NOMO-1 treated with dmso at 0.1 percent for 144 hours (cell line): ENCODE measurements at regions not wholly inside any gene's neighbourhood (a gene's known extent, or its start where the extent isn't known, plus 50 kb on each side); places are given as distances from the start of the nearest gene placed in this dataset.
"Not testable (repeated sequence)": the region's sequence is repeated elsewhere in the genome, so short reads cannot be mapped to it uniquely, and the experiment has no call there.

Experiments
- DNase-seq: peaks from one replicate; lab custom pipeline; 2025; ENCODE audit not compliant: unreplicated experiment; lab: John Stamatoyannopoulos, UW

DNA sequence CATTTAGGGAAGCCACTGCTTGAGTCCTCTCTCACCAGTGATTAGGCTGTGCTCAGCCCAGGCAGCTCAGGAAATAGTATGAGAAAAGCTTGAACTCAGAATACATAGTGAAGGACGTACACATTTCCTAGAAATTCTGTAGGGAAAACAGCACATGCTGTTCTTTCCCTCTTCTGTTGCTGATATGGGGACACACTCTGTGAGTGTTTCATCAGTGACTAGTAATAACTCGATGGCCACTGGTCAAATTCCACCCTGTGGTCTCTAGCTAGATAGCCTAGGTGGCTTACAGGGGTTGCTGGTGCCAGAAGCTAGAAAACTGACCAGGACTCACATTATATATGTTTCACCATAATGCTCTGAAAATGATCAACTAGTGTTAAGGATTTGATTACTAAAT is 259.8 kb upstream of the SOX4 start:
- DNase-seq, result no peak

- DNase-seq, result no peak
Measured at GRCh38 chr6:21334651-21335050, 258.9 kb upstream of the SOX4 start.

GRCh38 chr6:21335591-21335990 is 258.0 kb upstream of the SOX4 start:
- DNase-seq, result no peak

GRCh38 chr6:21337263-21337662 is 256.3 kb upstream of the SOX4 start:
- no peak for DNase-seq

DNA sequence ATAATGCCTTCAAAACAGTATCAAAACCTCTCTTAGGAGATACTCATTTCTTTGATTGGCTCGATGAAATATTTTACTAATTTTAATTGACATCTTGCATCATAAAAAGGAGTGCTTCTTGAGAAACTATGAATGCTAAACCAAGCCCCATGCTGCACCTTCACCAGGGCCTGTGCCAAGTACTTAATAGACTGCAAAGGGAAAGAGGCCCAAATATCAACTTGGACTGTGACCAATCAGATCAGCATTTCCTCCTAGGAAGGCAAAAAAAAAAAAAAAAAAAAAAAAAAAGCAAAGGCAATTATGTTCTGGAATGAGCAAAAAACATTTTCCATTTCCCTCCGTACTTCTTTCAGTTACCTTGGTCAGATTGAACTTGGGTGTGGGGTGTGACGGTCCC is 253.0 kb upstream of the SOX4 start:
- no peak for DNase-seq

- DNase-seq, result no peak
Measured at GRCh38 chr6:21341910-21342309, 251.6 kb upstream of the SOX4 start.

DNA sequence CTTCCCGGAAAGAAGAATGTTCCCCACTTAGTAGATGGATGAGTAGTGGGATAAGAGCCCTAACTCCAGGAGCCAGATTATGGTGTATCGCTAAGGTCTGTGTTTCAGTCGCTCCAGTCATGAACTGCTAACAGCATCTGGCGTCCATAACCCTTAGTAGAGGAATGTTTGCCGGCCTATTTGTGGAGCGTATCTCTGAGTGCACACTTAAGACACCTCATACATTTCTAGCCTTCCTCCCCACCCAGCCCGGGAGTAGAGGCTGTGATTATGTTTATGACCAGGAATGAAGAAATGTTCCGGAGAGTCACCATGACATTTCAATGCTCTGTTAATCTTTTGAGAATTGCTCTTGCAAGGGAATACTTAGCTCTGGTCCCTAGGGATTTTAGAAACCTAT is 251.1 kb upstream of the SOX4 start:
- DNase-seq, result no peak

- not testable (repeated sequence) for DNase-seq
Measured at GRCh38 chr6:21345704-21346103, 247.8 kb upstream of the SOX4 start.

DNA sequence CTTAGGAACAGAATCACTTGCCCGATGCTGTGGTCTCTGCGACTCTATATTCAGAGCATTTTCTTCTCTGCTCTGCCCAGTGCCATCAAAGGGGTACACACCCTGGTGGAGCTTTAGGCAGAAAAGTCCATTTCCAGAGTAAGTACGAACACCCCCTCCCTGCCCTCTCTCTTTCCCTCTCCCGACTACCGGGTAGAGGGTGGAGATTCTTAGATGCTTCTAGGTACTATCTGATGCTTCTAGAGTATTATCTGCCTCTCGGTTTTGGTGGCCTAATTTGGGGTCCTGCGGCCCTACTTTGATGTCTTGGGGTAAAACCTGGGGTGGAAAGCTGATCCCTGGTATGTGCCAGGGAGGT is 245.4 kb upstream of the SOX4 start:
- DNase-seq, result no peak

DNA sequence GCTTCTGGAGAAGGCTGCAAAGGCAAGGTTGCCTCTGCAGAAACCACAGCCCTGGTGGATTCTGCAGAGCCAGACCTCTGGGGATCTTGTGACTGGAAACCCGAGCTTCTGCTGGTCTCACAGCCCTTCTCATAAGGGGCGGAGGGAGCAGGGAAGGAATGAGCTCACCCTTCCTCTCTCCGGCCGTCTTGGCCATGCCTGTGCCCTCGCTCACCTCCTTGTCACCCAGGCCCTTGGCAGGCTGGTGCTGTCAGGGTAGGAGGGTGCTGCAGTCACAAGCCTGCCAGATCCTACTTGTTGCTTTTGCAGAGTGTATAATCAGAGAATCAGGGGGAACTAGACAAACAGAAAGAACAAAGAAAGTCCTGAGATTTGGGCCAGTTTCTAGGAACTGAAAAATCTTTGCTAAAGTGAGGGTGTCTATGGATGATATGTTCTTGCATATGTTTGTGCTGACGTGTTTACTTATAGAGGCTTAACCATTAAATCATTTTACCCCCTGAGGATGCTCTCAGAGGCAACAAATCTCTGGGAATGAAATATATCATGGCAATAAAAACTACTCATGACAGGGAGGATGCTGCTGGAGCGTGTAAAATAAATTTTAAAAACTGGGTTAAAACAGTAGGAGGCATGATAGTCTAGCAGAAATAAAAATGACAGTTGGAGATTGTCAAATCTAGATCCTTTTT is 244.9 kb upstream of the SOX4 start:
- no peak for DNase-seq

DNA sequence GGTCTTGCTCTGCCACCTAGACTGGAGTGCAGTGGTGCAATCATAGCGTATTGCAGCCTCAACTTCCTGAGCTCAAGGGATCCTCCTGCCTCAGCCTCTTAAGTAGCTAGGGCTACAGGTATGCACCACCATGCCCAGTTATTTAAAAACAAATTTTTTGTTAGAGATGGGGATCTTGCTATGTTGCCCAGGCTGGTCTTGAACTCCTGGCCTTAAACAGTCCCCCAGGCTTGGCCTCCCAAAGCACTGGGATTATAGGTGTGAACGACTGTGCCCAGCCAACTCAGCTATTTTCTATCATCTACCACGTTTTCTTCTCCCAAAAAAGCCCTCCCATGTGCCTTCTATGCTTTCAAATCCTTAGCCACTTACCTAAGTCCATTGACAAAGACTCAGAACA is 243.7 kb upstream of the SOX4 start:
- DNase-seq, result no peak

GRCh38 chr6:21350926-21351325 is 242.6 kb upstream of the SOX4 start:
- no peak for DNase-seq

DNA sequence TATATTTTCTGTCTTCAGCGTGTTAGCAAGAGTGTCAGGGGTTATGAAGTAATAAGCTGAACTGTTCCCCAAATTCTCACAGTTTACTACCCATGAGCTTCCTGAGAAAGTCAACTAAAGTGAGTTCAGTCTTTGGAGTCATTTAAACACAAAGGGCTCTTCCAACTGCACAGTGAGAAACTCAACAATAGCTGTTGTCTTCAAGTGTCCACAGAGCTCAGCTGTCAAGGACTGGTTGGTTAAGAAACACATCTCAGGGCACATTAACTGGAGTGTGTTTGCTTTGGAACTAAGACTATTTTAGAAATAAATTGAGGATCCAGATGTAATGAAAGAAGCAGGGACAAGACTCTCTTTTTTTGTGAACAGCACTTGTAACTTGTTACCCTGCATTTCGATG is 241.4 kb upstream of the SOX4 start:
- no peak for DNase-seq

DNA sequence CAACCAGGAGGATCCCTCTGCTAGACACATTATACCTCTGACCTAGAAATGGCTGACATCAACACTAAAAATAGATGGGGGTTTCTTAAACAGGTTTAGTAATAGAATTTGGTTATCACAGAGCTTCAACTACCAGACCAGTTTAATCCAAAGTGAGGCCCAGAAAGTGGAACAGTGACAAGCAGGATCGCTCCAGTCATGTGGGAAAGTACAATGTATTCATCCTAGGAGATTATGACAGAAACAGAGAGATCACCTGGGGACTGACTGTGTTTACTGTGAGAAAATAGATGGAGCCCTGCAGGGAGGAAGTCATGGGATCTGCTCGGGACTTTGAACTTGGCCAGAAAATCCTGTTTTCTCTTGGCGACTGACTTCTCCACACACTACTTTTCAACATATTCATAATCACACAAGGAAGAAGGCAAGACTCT is 238.7 kb upstream of the SOX4 start:
- DNase-seq, result no peak

- no peak for DNase-seq
Measured at GRCh38 chr6:21355638-21356037, 237.9 kb upstream of the SOX4 start.

DNA sequence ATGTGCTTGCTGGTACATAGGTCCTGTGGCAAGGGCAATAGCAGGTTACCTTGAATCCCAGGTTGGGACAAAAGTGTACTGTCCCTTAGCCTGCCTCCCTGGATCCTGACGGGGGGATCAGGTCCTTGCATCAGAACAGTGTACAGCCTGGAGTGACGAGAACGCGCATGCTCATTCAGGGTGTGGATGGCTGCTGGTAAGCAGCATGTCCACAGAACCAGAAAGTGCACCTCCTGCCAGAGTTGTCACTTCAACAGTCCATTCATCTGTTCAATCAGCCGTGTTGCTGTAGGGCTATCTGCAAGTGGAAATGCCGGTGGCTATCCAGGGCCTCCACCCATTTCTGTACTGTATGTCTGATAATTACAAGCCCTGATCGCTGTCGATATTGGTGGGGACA is 236.3 kb upstream of the SOX4 start:
- no peak for DNase-seq

GRCh38 chr6:21359926-21360325 is 233.6 kb upstream of the SOX4 start:
- no peak for DNase-seq

DNA sequence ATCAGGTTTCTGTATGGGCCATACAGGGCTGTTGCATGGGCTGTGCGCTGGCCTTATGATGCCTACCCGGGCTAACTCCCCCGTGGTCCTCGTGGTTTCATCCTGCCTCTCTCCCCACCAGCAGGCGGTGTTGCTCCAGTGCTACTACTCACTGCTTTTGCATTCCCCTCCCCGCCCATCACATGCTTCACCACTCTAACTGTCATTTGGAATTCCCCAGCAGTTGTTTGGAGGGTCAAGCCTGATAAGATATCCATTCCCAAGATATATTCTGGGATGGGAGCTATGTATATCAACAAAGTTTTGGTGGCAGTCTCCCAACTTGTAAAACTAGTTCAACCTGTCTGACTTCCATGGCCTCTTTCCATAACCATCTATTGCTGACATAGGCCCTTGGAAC is 233.2 kb upstream of the SOX4 start:
- DNase-seq, result no peak

- DNase-seq, result no peak
Measured at GRCh38 chr6:21367148-21367547, 226.4 kb upstream of the SOX4 start.

DNA sequence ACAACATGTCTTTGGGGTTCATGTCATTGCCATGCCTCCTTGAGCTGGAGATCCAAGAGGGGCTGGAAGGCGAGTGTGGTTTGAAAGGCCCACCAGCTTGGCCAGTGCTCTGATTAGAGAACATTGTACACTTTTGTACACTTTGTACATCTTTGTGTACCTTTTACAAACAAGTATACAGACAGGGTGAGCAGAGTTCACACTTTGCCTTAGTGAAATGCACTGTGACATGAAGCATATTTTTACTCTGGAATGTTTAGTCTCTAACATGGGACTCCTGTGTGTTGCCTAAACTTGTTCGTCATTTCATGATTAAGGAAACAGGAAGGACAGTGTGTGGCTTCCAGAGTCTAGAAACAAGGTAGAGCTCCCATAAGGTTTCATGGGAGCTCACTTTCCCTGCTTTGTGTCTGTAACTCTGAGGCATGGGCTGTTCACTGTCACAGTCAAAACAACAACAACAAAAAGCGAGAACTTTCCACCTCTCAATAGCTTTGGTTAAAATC is 225.8 kb upstream of the SOX4 start:
- DNase-seq, result no peak

GRCh38 chr6:21371061-21371460 is 222.5 kb upstream of the SOX4 start:
- no peak for DNase-seq

GRCh38 chr6:21371676-21372171 is 221.8 kb upstream of the SOX4 start:
- DNase-seq, result no peak
